Omental fat pad (tissue), 3 donors: ENCODE measurements at regions not wholly inside any gene's neighbourhood (a gene's known extent, or its start where the extent isn't known, plus 50 kb on each side); places are given as distances from the start of the nearest gene placed in this dataset.

Experiments used
- ATAC-seq: fragments of 150-250 bp; one replicate; pipeline ENCODE4 v1.9.1; 2016; ENCODE audit warnings: mild to moderate bottlenecking, moderate library complexity; ENCODE audit not compliant: low FRiP score
- DNase-seq: peaks from one replicate; pipeline ENCODE4 v3.0.0-alpha.2; 2019; ENCODE audit warnings: low spot score
- TF ChIP-seq, protein P1 (sequence below), 3 donors: fragments of 450-650 bp; IDR thresholded peaks; one replicate each; pipeline ENCODE4 v1.5.1; 2016 to 2017; ENCODE audit warnings: antibody characterized with exemption in 3 of 3, mild to moderate bottlenecking in 3 of 3, moderate library complexity in 2 of 3

DNA sequence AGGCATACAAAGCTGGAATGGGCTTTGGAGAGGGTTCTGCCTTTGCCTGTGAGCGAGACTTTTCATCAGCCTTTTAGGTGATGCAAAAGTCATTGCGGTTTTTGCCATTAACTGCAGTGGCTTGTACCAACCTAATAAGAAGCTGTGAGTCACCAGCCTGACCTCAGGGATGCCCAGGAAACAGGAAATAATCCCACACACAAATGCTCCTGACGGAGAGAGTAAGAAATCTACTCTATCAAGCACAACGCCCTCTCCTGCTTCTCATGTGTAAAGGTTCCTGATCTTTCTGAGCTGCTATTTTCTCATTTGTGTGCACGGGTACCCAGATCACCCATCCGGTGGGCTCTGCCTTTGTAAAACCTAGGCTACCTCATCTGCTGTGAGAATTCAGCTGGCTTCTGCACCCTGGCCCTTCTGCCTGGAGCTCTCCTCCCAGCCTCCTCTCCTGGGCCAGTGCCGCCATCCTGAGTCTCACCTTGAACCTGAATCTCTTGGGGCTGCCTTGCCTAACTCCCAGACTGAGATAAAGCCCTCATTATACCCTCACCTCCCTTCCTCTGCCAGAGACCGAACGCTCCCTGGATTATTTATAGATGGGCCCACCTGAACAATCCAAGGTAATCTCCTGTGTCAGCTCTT, 299.7 kb downstream of the C16orf95 start:
- DNase-seq (no peak), ATAC-seq (peak; percentile 67)
- TF ChIP-seq, protein P1, sequence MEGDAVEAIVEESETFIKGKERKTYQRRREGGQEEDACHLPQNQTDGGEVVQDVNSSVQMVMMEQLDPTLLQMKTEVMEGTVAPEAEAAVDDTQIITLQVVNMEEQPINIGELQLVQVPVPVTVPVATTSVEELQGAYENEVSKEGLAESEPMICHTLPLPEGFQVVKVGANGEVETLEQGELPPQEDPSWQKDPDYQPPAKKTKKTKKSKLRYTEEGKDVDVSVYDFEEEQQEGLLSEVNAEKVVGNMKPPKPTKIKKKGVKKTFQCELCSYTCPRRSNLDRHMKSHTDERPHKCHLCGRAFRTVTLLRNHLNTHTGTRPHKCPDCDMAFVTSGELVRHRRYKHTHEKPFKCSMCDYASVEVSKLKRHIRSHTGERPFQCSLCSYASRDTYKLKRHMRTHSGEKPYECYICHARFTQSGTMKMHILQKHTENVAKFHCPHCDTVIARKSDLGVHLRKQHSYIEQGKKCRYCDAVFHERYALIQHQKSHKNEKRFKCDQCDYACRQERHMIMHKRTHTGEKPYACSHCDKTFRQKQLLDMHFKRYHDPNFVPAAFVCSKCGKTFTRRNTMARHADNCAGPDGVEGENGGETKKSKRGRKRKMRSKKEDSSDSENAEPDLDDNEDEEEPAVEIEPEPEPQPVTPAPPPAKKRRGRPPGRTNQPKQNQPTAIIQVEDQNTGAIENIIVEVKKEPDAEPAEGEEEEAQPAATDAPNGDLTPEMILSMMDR (IDR thresholded peaks at IDR 0.05), result no peak

DNA sequence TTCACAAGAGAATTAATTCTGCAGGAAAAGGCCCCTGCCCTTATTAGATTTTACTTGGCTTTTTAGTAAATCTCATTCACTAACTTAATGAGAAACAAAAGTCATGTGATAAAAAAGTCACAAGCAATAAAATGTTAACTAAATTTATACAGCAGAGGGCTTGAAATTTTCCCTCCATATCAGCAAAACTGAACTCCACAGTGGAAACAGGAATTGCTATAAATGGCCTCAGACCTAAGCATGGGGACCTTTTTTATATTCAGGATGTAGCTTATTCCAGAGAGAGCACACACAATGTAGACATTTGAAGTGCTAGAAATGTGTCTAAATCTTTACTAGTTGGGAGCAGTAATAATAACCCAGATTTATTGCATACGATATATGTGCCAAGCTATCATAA, 291.5 kb downstream of the C16orf95 start:
- ATAC-seq (no peak), DNase-seq (no peak)
- TF ChIP-seq, protein P1 (IDR thresholded peaks at IDR 0.05), result no peak

DNA sequence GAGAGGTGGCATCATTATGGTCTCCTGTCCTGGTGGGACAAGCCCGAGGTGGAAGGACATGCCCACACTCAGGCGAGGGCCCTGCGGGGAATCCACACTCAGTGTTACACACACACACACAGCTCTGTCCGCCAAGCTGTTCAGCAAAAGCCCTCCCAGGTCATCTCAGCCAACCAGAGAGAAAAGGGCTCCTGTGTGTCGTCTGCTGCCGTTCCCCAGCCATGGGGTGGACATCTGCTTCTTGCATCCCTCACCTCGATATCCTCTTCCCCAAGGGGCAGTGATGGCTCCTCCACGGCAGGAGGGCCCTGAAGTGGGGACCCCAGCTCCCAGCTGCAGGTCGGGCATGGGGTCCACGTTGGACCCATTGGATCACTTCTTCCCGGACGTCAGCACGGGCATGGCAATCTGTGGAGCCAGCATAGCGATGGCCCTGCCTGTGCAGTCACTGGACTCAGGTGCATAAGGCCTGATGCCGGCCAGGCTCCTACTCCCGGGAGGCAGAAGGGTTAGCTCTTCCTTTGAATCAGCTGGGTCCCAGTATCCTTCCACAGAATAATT, 290.1 kb downstream of the C16orf95 start:
- no peak for ATAC-seq
- TF ChIP-seq, protein P1 (IDR thresholded peaks at IDR 0.05), result no peak
- no peak for DNase-seq

DNA sequence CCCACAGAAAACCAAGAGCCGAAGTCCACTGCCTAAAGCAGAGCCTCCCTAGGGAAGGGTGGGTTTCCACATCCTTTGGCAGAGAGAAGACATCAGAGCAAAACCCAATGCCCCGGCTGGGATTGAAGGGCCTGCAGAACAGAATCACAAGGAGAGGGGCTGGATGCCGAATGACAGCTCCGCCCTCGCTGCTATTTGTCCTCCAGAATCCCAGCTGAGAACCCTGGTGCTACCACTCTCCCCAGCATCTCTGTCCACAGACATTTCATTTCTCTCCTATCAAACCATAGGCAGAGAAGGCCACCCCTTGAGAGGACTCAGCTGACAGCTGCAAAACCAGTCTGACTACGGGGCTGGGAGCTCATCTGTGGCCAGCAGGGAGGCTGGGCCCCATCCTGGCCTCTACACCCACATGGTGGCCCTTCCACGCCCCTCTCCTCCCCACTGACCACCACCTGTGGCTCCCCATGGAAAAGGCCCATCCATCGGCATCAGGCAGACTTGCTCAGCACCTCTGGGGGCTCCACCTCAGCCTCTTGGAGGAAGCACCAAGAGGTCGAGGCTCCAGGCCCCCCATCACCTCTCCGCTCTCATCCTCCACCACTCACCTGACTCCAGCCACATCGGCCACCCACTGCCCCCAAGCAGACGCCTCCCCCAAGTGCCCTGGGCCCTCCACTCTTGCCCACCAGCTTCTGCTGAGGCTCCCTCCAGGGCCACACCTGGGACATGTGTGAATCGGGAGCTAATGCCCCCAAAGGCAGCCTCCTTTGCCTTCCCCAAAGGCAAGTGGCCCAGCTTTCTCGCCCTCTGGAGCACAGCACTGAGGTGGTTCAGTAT, 288.5 kb downstream of the C16orf95 start:
- DNase-seq (no peak), ATAC-seq (no peak)
- TF ChIP-seq, protein P1 (IDR thresholded peaks at IDR 0.05), result no peak

DNA sequence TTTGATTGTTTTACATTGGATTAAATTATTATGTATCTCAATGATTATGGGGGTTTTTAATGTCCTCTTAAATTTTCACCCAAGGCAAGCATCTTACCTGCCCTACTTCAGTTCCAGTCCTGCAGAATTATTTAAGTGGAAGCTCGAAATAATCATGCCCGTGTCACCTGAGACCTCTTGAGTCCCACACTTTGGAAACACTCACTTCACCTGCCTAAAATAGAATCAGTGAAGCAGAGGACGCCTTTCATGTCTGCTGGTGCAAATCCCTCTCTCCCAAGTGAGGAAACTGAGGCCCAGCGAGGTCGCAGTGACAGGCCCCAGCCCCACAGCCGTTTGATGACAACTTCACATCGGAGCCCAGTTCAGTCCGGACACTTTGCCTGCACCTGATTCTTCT, 284.6 kb downstream of the C16orf95 start:
- ATAC-seq, result no peak
- no peak for DNase-seq
- TF ChIP-seq, protein P1 (IDR thresholded peaks at IDR 0.05), result no peak

DNA sequence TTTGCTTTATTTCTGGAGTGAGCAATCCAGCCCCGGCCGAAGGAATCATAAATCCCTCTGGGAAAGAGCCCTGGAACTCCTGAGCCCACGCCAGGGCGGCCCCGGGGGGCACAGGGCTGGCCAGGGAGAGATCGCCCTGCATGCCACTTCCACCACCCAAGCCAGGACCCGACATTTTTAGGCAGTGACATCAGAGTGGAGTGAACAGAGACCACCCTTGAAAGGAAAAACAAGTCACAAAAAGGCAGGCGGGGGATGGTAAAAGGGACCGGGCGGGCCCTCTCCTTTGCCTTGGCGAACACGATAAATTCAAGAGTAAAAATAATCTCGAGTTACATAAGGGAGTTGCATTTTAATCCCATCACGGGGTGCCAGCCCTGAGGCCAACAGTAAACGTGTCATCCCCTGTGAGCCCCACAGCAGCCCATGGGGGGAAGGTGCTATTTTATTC, 284.1 kb downstream of the C16orf95 start:
- DNase-seq, result no peak
- TF ChIP-seq, protein P1 (IDR thresholded peaks at IDR 0.05), result no peak
- no peak for ATAC-seq
